Omental fat pad (tissue), 3 donors: ENCODE measurements at regions not wholly inside any gene's neighbourhood (a gene's known extent, or its start where the extent isn't known, plus 50 kb on each side); places are given as distances from the start of the nearest gene placed in this dataset.

Experiments
- ATAC-seq: fragments of 150-250 bp; one replicate; pipeline ENCODE4 v1.9.1; 2016; ENCODE audit warnings: mild to moderate bottlenecking, moderate library complexity; ENCODE audit not compliant: low FRiP score
- DNase-seq: peaks from one replicate; pipeline ENCODE4 v3.0.0-alpha.2; 2019; ENCODE audit warnings: low spot score
- CTCF ChIP-seq, 3 donors: fragments of 450-650 bp; IDR thresholded peaks; one replicate each; pipeline ENCODE4 v1.5.1; 2016 to 2017; ENCODE audit warnings: antibody characterized with exemption in 3 of 3, mild to moderate bottlenecking in 3 of 3, moderate library complexity in 2 of 3

DNA sequence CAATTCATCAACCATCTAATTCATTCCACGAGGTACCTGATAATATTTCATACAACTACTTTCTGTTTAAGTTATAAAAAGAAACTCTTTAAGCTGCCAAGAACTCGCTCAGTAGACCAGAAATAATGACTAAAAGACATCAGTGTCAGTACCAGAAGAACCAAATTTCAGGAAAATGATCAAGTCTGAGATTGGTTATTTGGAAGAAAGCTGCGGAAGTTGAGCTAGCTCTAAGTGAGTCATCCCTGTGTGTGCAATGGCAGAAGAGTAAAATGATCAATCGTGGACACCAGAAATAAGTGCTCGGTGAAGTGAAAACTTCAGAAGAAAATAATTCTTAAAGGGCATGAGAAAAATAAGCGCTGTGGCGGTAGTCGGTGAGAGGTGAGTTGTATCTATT lies 933.2 kb upstream of the CHORDC1 start:
- ATAC-seq, result no peak
- no peak for TF ChIP-seq CTCF (IDR thresholded peaks at IDR 0.05)
- no peak for DNase-seq

GRCh38 chr11:91147885-91148284 lies 925.0 kb upstream of the CHORDC1 start:
- ATAC-seq (no peak), DNase-seq (no peak)
- TF ChIP-seq CTCF (IDR thresholded peaks at IDR 0.05), result no peak

DNA sequence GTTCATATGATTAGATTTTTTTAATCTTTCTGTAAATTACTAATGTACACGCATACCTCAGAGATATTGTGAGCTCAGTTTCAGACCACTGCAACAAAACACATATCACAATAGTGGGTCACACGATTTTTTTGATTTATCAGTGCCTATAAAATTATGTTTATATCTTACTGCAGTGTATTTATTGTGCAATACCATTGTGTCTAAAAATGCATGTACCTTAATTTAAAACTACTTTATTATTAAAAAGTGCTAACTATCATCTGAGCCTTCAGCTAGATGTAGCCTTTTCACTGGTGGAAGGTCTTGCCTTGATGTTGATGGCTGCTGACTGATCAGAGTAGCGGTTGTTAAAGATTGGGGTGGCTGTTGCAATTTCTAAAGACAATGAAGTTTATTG lies 918.8 kb upstream of the CHORDC1 start:
- ATAC-seq (no peak), DNase-seq (no peak)
- no peak for TF ChIP-seq CTCF (IDR thresholded peaks at IDR 0.05)

DNA sequence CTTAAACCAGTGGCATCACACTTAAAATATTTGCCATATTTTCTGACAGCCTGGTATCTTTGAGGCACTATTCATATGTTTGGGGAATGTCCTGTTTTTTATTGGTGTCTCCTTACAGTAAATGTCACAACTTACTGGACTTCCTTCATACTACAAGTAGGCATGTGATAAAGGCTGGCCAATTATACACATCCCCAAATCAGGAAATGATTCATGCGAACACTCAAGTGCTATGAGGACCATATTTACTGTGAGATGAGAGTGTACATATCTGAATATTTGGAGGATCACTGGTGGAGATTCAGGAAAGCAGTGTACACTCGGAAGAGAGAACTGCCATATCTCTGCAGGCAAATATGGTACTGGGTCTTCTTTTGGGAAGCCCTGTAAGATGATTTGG lies 913.8 kb upstream of the CHORDC1 start:
- DNase-seq (no peak), ATAC-seq (no peak)
- no peak for TF ChIP-seq CTCF (IDR thresholded peaks at IDR 0.05)

DNA sequence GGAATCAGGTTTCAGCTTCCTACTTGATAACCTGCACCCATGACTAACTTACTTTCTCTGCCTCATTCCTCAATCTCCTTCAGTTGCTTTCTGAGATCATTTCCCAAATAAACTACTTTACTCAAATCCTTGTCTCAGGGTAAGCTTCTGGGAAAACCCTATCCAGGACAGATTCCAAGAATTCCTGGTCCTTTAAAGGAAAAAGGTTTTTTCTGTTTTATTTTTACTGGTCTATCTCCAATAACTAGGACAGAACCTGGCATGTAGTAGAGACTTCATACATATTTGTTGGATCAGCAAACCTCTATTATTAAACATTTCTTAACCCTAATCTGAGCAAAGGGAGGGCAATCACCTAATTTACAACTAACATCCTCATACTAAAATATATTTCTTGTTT lies 910.5 kb upstream of the CHORDC1 start:
- TF ChIP-seq CTCF (IDR thresholded peaks at IDR 0.05), result no peak
- ATAC-seq, result no peak
- no peak for DNase-seq

DNA sequence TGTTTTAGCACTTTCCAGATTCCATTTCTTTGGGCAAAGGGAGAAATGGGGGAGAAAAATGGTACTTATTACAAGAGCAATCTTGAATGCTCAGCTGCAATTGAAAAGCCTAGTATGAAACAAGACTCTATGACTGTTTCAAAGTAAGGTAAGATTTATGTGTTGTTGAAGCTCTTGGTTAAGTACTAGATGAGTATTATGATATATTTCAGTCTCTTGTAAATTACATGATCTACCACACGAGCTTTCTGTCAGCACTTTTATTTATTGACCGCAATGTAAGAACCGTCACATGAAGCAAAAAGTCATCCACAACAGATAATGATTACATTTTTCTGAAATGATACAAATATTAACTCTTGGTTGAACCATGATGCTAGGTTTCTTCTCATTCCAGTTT lies 906.7 kb upstream of the CHORDC1 start:
- DNase-seq (no peak), ATAC-seq (no peak)
- TF ChIP-seq CTCF (IDR thresholded peaks at IDR 0.05), result no peak

GRCh38 chr11:91124363-91124762 lies 901.5 kb upstream of the CHORDC1 start:
- no peak for TF ChIP-seq CTCF (IDR thresholded peaks at IDR 0.05)
- DNase-seq, result no peak
- ATAC-seq, result no peak
